WTC11 (cell line): ENCODE measurements at regions not wholly inside any gene's neighbourhood (a gene's known extent, or its start where the extent isn't known, plus 50 kb on each side); places are given as distances from the start of the nearest gene placed in this dataset.

ENCODE experiments used
- TF ChIP-seq, protein P1 (sequence below): fragments of 200-600 bp; IDR thresholded peaks from 2 replicates; pipeline ENCODE4 v1.8.0; 2022; ENCODE audit warnings: antibody characterized with exemption
- TF ChIP-seq, protein P2 (sequence below): sonication (generic); formaldehyde crosslinking; IDR thresholded peaks from 2 replicates; pipeline ENCODE4 v1.8.0; 2022; ENCODE audit warnings: mild to moderate bottlenecking, missing genetic modification reagents
- TF ChIP-seq, protein P3 (sequence below): fragments of 250-450 bp; sonication (Bioruptor Pico); IDR thresholded peaks from 2 replicates; pipeline ENCODE4 v1.8.0; 2021; ENCODE audit warnings: mild to moderate bottlenecking
- TF ChIP-seq, protein P4 (sequence below): fragments of 250-450 bp; sonication (Bioruptor Pico); IDR thresholded peaks from 2 replicates; pipeline ENCODE4 v2.1.2; 2022; ENCODE audit warnings: mild to moderate bottlenecking, moderate library complexity

DNA sequence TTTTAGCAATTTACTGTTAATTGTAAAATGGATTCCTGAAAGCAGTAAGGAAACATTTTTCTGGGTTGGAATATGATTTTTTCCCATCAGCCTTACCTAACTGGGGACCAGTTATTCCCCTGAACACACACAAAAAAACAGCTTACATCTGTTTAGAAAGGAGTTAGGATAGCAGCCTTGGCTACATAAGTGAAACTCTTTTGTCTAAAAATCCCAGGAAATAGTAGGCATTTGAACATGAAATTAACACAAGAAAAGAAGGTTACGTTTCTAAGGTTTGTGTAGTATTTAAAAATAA lies 696.2 kb upstream of the MARCKS start:
- TF ChIP-seq, protein P1, sequence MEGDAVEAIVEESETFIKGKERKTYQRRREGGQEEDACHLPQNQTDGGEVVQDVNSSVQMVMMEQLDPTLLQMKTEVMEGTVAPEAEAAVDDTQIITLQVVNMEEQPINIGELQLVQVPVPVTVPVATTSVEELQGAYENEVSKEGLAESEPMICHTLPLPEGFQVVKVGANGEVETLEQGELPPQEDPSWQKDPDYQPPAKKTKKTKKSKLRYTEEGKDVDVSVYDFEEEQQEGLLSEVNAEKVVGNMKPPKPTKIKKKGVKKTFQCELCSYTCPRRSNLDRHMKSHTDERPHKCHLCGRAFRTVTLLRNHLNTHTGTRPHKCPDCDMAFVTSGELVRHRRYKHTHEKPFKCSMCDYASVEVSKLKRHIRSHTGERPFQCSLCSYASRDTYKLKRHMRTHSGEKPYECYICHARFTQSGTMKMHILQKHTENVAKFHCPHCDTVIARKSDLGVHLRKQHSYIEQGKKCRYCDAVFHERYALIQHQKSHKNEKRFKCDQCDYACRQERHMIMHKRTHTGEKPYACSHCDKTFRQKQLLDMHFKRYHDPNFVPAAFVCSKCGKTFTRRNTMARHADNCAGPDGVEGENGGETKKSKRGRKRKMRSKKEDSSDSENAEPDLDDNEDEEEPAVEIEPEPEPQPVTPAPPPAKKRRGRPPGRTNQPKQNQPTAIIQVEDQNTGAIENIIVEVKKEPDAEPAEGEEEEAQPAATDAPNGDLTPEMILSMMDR = no peak
- TF ChIP-seq, protein P2, sequence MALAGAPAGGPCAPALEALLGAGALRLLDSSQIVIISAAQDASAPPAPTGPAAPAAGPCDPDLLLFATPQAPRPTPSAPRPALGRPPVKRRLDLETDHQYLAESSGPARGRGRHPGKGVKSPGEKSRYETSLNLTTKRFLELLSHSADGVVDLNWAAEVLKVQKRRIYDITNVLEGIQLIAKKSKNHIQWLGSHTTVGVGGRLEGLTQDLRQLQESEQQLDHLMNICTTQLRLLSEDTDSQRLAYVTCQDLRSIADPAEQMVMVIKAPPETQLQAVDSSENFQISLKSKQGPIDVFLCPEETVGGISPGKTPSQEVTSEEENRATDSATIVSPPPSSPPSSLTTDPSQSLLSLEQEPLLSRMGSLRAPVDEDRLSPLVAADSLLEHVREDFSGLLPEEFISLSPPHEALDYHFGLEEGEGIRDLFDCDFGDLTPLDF (CRISPR knock-in tag) = no peak
- TF ChIP-seq, protein P3, sequence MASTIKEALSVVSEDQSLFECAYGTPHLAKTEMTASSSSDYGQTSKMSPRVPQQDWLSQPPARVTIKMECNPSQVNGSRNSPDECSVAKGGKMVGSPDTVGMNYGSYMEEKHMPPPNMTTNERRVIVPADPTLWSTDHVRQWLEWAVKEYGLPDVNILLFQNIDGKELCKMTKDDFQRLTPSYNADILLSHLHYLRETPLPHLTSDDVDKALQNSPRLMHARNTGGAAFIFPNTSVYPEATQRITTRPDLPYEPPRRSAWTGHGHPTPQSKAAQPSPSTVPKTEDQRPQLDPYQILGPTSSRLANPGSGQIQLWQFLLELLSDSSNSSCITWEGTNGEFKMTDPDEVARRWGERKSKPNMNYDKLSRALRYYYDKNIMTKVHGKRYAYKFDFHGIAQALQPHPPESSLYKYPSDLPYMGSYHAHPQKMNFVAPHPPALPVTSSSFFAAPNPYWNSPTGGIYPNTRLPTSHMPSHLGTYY = no peak
- TF ChIP-seq, protein P4, sequence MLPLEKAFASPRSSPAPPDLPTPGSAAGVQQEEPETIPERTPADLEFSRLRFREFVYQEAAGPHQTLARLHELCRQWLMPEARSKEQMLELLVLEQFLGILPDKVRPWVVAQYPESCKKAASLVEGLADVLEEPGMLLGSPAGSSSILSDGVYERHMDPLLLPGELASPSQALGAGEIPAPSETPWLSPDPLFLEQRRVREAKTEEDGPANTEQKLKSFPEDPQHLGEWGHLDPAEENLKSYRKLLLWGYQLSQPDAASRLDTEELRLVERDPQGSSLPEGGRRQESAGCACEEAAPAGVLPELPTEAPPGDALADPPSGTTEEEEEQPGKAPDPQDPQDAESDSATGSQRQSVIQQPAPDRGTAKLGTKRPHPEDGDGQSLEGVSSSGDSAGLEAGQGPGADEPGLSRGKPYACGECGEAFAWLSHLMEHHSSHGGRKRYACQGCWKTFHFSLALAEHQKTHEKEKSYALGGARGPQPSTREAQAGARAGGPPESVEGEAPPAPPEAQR (CRISPR knock-in tag) = no peak
